Stimulated activated CD8-positive, alpha-beta memory T cell treated with anti-CD3 and anti-CD28 coated beads, Interleukin-12 subunit alpha, Interleukin-12 subunit beta, amount 100 ng/mL, for 4 hours (primary cell): ENCODE measurements at regions not wholly inside any gene's neighbourhood (a gene's known extent, or its start where the extent isn't known, plus 50 kb on each side); places are given as distances from the start of the nearest gene placed in this dataset.
"Not testable (repeated sequence)": the region's sequence is repeated elsewhere in the genome, so short reads cannot be mapped to it uniquely, and the experiment has no call there.

Experiments
- DNase-seq: peaks from one replicate; pipeline ENCODE4 v3.0.0-alpha.2; 2020; ENCODE audit warnings: low read depth

GRCh38 chr10:65355141-65355680, 1570.6 kb upstream of the LRRTM3 start:
- DNase-seq: no peak

GRCh38 chr10:65358565-65358964, 1567.3 kb upstream of the LRRTM3 start:
- DNase-seq: no peak

- DNase-seq: no peak
Observed at GRCh38 chr10:65360497-65360896, 1565.3 kb upstream of the LRRTM3 start.

- DNase-seq: no peak
Observed at GRCh38 chr10:65365878-65366277, 1560.0 kb upstream of the LRRTM3 start.

GRCh38 chr10:65367706-65368105, 1558.1 kb upstream of the LRRTM3 start:
- DNase-seq: no peak

GRCh38 chr10:65375528-65375927, 1550.3 kb upstream of the LRRTM3 start:
- no peak for DNase-seq

- no peak for DNase-seq
Observed at GRCh38 chr10:65377687-65378086, 1548.1 kb upstream of the LRRTM3 start.

GRCh38 chr10:65394502-65395297, 1531.1 kb upstream of the LRRTM3 start:
- no peak for DNase-seq

GRCh38 chr10:65395631-65396030, 1530.2 kb upstream of the LRRTM3 start:
- no peak for DNase-seq

- no peak for DNase-seq
Observed at GRCh38 chr10:65396997-65397396, 1528.8 kb upstream of the LRRTM3 start.

- DNase-seq: no peak
Observed at GRCh38 chr10:65408401-65408800, 1517.4 kb upstream of the LRRTM3 start.

GRCh38 chr10:65413001-65413400, 1512.8 kb upstream of the LRRTM3 start:
- no peak for DNase-seq

- DNase-seq: no peak
Observed at GRCh38 chr10:65415318-65415717, 1510.5 kb upstream of the LRRTM3 start.

- no peak for DNase-seq
Observed at GRCh38 chr10:65416094-65416493, 1509.7 kb upstream of the LRRTM3 start.

- no peak for DNase-seq
Observed at GRCh38 chr10:65419629-65420028, 1506.2 kb upstream of the LRRTM3 start.

GRCh38 chr10:65423043-65423442, 1502.8 kb upstream of the LRRTM3 start:
- no peak for DNase-seq

- not testable (repeated sequence) for DNase-seq
Observed at GRCh38 chr10:65429381-65429780, 1496.5 kb upstream of the LRRTM3 start.

- no peak for DNase-seq
Observed at GRCh38 chr10:65430979-65431378, 1494.9 kb upstream of the LRRTM3 start.

- DNase-seq: no peak
Observed at GRCh38 chr10:65470986-65471385, 1454.8 kb upstream of the LRRTM3 start.

GRCh38 chr10:65482848-65483247, 1443.0 kb upstream of the LRRTM3 start:
- DNase-seq: no peak

- DNase-seq: no peak
Observed at GRCh38 chr10:65491799-65492198, 1434.0 kb upstream of the LRRTM3 start.

- no peak for DNase-seq
Observed at GRCh38 chr10:65496541-65496940, 1429.3 kb upstream of the LRRTM3 start.

GRCh38 chr10:65497837-65498236, 1428.0 kb upstream of the LRRTM3 start:
- DNase-seq: no peak

GRCh38 chr10:65500716-65501115, 1425.1 kb upstream of the LRRTM3 start:
- DNase-seq: no peak
